ENCODE measurements at regions not wholly inside any gene's neighbourhood (a gene's known extent, or its start where the extent isn't known, plus 50 kb on each side); places are given as distances from the start of the nearest gene placed in this dataset.

DNA sequence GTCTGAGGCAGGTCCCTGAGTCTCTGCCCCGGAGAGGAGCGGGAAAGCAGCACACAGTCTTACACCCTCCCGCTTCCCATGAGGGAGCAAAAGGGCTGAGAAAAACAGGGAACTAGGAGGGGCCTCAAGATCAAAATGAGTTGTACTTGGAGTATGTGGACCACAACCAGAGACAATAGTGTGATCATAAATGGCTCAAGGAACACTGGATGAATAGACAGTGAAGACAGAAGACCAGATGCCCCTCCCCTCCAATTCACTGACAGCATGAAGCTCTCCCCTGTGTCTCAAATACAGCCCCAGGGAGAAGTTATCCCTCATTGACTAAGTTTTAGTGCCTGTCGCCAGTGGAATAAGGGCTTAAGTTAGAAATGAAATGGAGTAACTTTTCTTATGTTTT lies 191.0 kb downstream of the TFAP2A start:
- H3K4me3 ChIP-seq = no peak overlapping the region
- no peaks in the 10 kb centered on the region for H3K36me3 ChIP-seq
- H3K27me3 ChIP-seq = no peaks in the 10 kb centered on the region
- TF ChIP-seq, protein P1, sequence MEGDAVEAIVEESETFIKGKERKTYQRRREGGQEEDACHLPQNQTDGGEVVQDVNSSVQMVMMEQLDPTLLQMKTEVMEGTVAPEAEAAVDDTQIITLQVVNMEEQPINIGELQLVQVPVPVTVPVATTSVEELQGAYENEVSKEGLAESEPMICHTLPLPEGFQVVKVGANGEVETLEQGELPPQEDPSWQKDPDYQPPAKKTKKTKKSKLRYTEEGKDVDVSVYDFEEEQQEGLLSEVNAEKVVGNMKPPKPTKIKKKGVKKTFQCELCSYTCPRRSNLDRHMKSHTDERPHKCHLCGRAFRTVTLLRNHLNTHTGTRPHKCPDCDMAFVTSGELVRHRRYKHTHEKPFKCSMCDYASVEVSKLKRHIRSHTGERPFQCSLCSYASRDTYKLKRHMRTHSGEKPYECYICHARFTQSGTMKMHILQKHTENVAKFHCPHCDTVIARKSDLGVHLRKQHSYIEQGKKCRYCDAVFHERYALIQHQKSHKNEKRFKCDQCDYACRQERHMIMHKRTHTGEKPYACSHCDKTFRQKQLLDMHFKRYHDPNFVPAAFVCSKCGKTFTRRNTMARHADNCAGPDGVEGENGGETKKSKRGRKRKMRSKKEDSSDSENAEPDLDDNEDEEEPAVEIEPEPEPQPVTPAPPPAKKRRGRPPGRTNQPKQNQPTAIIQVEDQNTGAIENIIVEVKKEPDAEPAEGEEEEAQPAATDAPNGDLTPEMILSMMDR (IDR thresholded peaks at IDR 0.05) = no peak
- DNase-seq (ENCODE audit: low spot score) = no peak
- no peak overlapping the region for H3K27ac ChIP-seq
- H3K4me1 ChIP-seq = no peaks in the 10 kb centered on the region
- peaks cover 0 to 3% of the 10 kb centered on the region in 2 donors for H3K9me3 ChIP-seq

DNA sequence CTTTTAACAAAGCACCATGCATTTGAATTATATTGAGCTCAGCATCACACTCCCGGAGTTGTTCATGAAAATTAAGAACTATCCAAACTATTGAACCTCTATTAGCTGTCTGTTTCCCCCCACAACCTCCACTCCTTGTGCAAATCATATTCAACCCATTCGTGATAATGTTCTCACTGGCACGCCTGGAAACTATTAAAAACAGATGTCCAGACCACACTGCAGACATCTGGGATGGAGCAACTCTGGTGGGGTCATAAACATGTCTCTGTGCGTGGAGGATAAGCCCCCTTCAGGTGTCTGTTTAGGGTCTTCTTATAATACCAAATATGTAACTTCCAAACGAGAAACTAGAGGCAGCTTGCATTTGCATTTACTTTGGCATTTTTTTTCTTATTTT lies 193.7 kb downstream of the TFAP2A start:
- Histone ChIP-seq H3K4me3 (no peak overlapping the region), H3K36me3 (no peaks in the 10 kb centered on the region), H3K9me3 (no peaks in the 10 kb centered on the region), H3K27ac (no peak overlapping the region), H3K4me1 (no peaks in the 10 kb centered on the region), H3K27me3 (no peaks in the 10 kb centered on the region)
- TF ChIP-seq, protein P1 (IDR thresholded peaks at IDR 0.05) = no peak
- DNase-seq (ENCODE audit: low spot score) = no peak

GRCh38 chr6:10219510-10219909 lies 195.4 kb downstream of the TFAP2A start:
- H3K36me3 ChIP-seq = no peaks in the 10 kb centered on the region
- no peaks in the 10 kb centered on the region for H3K27me3 ChIP-seq
- no peak overlapping the region for H3K4me3 ChIP-seq
- no peaks in the 10 kb centered on the region for H3K9me3 ChIP-seq
- TF ChIP-seq, protein P1 (IDR thresholded peaks at IDR 0.05) = no peak
- H3K27ac ChIP-seq = no peak overlapping the region
- DNase-seq (ENCODE audit: low spot score) = no peak
- no peaks in the 10 kb centered on the region for H3K4me1 ChIP-seq

- Histone ChIP-seq H3K27me3 (no peaks in the 10 kb centered on the region), H3K4me1 (no peaks in the 10 kb centered on the region), H3K4me3 (no peak overlapping the region), H3K27ac (no peak overlapping the region), H3K9me3 (no peaks in the 10 kb centered on the region), H3K36me3 (no peaks in the 10 kb centered on the region)
- TF ChIP-seq, protein P1 (IDR thresholded peaks at IDR 0.05) = no peak
- no peak for DNase-seq (ENCODE audit: low spot score)
Measured at GRCh38 chr6:10217111-10217510, 197.8 kb downstream of the TFAP2A start.

- Histone ChIP-seq H3K9me3 (no peaks in the 10 kb centered on the region), H3K36me3 (no peaks in the 10 kb centered on the region), H3K4me3 (no peak overlapping the region), H3K27ac (no peak overlapping the region), H3K4me1 (no peaks in the 10 kb centered on the region), H3K27me3 (no peaks in the 10 kb centered on the region)
- no peak for DNase-seq (ENCODE audit: low spot score)
- TF ChIP-seq, protein P1 (IDR thresholded peaks at IDR 0.05) = no peak
Measured at GRCh38 chr6:10215326-10216110, 199.4 kb downstream of the TFAP2A start.

GRCh38 chr6:10210052-10210451 lies 204.8 kb downstream of the TFAP2A start:
- Histone ChIP-seq H3K36me3 (no peaks in the 10 kb centered on the region), H3K27ac (no peak overlapping the region), H3K9me3 (no peaks in the 10 kb centered on the region), H3K4me3 (no peak overlapping the region), H3K4me1 (no peaks in the 10 kb centered on the region), H3K27me3 (no peaks in the 10 kb centered on the region)
- TF ChIP-seq, protein P1 (IDR thresholded peaks at IDR 0.05) = no peak
- DNase-seq (ENCODE audit: low spot score) = no peak
